Activated CD4-positive, alpha-beta T cell treated with anti-CD3 and anti-CD28 coated beads, Interleukin-2, amount 50 U/mL, for 16 hours (primary cell): ENCODE measurements at regions not wholly inside any gene's neighbourhood (a gene's known extent, or its start where the extent isn't known, plus 50 kb on each side); places are given as distances from the start of the nearest gene placed in this dataset.

ENCODE experiments used
- DNase-seq: peaks from one replicate; pipeline ENCODE4 v3.0.0-alpha.2; 2020

GRCh38 chr14:101347893-101348777 lies 213.2 kb upstream of the DIO3 start:
- DNase-seq = no peak

- no peak for DNase-seq
Measured at GRCh38 chr14:101349108-101349507, 212.2 kb upstream of the DIO3 start.

- DNase-seq = no peak
Measured at GRCh38 chr14:101350021-101350420, 211.3 kb upstream of the DIO3 start.

GRCh38 chr14:101350691-101351090 lies 210.6 kb upstream of the DIO3 start:
- DNase-seq = no peak

- DNase-seq = no peak
Measured at GRCh38 chr14:101351146-101351545, 210.1 kb upstream of the DIO3 start.

- DNase-seq = no peak
Measured at GRCh38 chr14:101351769-101352168, 209.5 kb upstream of the DIO3 start.

GRCh38 chr14:101352567-101352966 lies 208.7 kb upstream of the DIO3 start:
- no peak for DNase-seq

- DNase-seq = no peak
Measured at GRCh38 chr14:101353422-101353821, 207.9 kb upstream of the DIO3 start.

GRCh38 chr14:101354726-101355125 lies 206.6 kb upstream of the DIO3 start:
- DNase-seq = no peak

GRCh38 chr14:101355284-101355683 lies 206.0 kb upstream of the DIO3 start:
- no peak for DNase-seq

GRCh38 chr14:101357038-101357437 lies 204.3 kb upstream of the DIO3 start:
- DNase-seq = no peak

- DNase-seq = no peak
Measured at GRCh38 chr14:101357559-101358319, 203.6 kb upstream of the DIO3 start.

- no peak for DNase-seq
Measured at GRCh38 chr14:101358320-101359125, 202.8 kb upstream of the DIO3 start.

GRCh38 chr14:101359221-101360053 lies 201.9 kb upstream of the DIO3 start:
- DNase-seq = no peak

GRCh38 chr14:101360054-101360911 lies 201.0 kb upstream of the DIO3 start:
- no peak for DNase-seq

- DNase-seq = no peak
Measured at GRCh38 chr14:101361044-101361443, 200.3 kb upstream of the DIO3 start.

- no peak for DNase-seq
Measured at GRCh38 chr14:101361451-101362433, 199.6 kb upstream of the DIO3 start.

GRCh38 chr14:101362529-101363260 lies 198.6 kb upstream of the DIO3 start:
- no peak for DNase-seq

- no peak for DNase-seq
Measured at GRCh38 chr14:101363261-101363555, 198.1 kb upstream of the DIO3 start.
